ENCODE measurements at regions not wholly inside any gene's neighbourhood (a gene's known extent, or its start where the extent isn't known, plus 50 kb on each side); places are given as distances from the start of the nearest gene placed in this dataset.
"Not testable (repeated sequence)": the region's sequence is repeated elsewhere in the genome, so short reads cannot be mapped to it uniquely, and the experiment has no call there.

- H3K27me3 ChIP-seq (ENCODE audit: insufficient read depth, low read depth, severe bottlenecking): peaks cover 44% of the 10 kb centered on the region
- H3K36me3 ChIP-seq: no peaks in the 10 kb centered on the region
- H3K4me3 ChIP-seq (ENCODE audit: low read depth, low read length): no peak overlapping the region
- no peak overlapping the region for H3K27ac ChIP-seq
- no peak for TF ChIP-seq CTCF (IDR thresholded peaks at IDR 0.05; ENCODE audit: low read depth, low read length)
- no peaks in the 10 kb centered on the region for H3K9me3 ChIP-seq (ENCODE audit: severe bottlenecking)
- DNase-seq: no peak
Observed at GRCh38 chr1:172851856-172852255, 193.0 kb downstream of the FASLG start.

- not testable (repeated sequence) for H3K27ac ChIP-seq; DNase-seq; H3K9me3 ChIP-seq (ENCODE audit: severe bottlenecking); H3K36me3 ChIP-seq; H3K4me3 ChIP-seq (ENCODE audit: low read depth, low read length)
- H3K27me3 ChIP-seq (ENCODE audit: insufficient read depth, low read depth, severe bottlenecking): peaks cover 42% of the 10 kb centered on the region
Observed at GRCh38 chr1:172855983-172856382, 194.8 kb downstream of the TNFSF18 start.

- DNase-seq: no peak
- peaks cover 19% of the 10 kb centered on the region for H3K27me3 ChIP-seq (ENCODE audit: insufficient read depth, low read depth, severe bottlenecking)
- H3K27ac ChIP-seq: no peak overlapping the region
- H3K36me3 ChIP-seq: no peaks in the 10 kb centered on the region
- no peak for TF ChIP-seq CTCF (IDR thresholded peaks at IDR 0.05; ENCODE audit: low read depth, low read length)
- H3K9me3 ChIP-seq (ENCODE audit: severe bottlenecking): no peaks in the 10 kb centered on the region
- no peak overlapping the region for H3K4me3 ChIP-seq (ENCODE audit: low read depth, low read length)
Observed at GRCh38 chr1:172863031-172863430, 187.7 kb downstream of the TNFSF18 start.

GRCh38 chr1:172867216-172867818 is 183.4 kb downstream of the TNFSF18 start:
- no peak overlapping the region for H3K4me3 ChIP-seq (ENCODE audit: low read depth, low read length)
- no peak for TF ChIP-seq CTCF (IDR thresholded peaks at IDR 0.05; ENCODE audit: low read depth, low read length)
- DNase-seq: no peak
- H3K27ac ChIP-seq: no peak overlapping the region
- peaks cover 6% of the 10 kb centered on the region for H3K27me3 ChIP-seq (ENCODE audit: insufficient read depth, low read depth, severe bottlenecking)
- no peaks in the 10 kb centered on the region for H3K36me3 ChIP-seq
- no peaks in the 10 kb centered on the region for H3K9me3 ChIP-seq (ENCODE audit: severe bottlenecking)

GRCh38 chr1:172870901-172871606 is 179.7 kb downstream of the TNFSF18 start:
- Histone ChIP-seq H3K9me3 (ENCODE audit: severe bottlenecking) (no peaks in the 10 kb centered on the region), H3K36me3 (no peaks in the 10 kb centered on the region), H3K4me3 (ENCODE audit: low read depth, low read length) (no peak overlapping the region), H3K27ac (no peak overlapping the region), H3K27me3 (ENCODE audit: insufficient read depth, low read depth, severe bottlenecking) (no peaks in the 10 kb centered on the region)
- no peak for TF ChIP-seq CTCF (IDR thresholded peaks at IDR 0.05; ENCODE audit: low read depth, low read length)
- no peak for DNase-seq

GRCh38 chr1:172874950-172875349 is 175.8 kb downstream of the TNFSF18 start:
- TF ChIP-seq CTCF (IDR thresholded peaks at IDR 0.05; ENCODE audit: low read depth, low read length): no peak
- no peaks in the 10 kb centered on the region for H3K27me3 ChIP-seq (ENCODE audit: insufficient read depth, low read depth, severe bottlenecking)
- H3K36me3 ChIP-seq: no peaks in the 10 kb centered on the region
- DNase-seq: no peak
- H3K4me3 ChIP-seq (ENCODE audit: low read depth, low read length): no peak overlapping the region
- no peaks in the 10 kb centered on the region for H3K9me3 ChIP-seq (ENCODE audit: severe bottlenecking)
- H3K27ac ChIP-seq: no peak overlapping the region

Data from WERI-Rb-1 (cell line).